ENCODE measurements at regions not wholly inside any gene's neighbourhood (a gene's known extent, or its start where the extent isn't known, plus 50 kb on each side); places are given as distances from the start of the nearest gene placed in this dataset.

DNA sequence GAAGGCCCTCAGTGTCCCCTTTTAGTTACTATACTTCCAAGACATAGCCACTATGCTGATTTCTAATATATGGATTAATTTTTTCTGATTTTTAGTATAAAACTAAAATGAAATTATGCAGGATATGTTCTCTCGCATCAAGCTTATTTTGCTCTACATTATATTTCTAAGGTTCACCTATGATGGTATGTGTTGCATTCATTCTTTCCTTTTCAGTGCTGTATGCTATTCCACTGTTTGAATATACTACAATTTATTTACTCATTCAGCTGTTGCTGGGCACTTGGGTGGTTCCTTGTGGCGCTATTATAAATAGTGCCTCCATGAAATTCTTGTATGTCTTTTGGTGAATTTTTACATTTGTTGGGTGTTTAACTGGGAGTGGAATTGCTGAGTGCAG, 230.3 kb downstream of the ATG4C start:
- no peak for TF ChIP-seq YY1 (IDR thresholded peaks at IDR 0.05; ENCODE audit: insufficient read depth, insufficient read length)
- TF ChIP-seq ZNF274 (IDR thresholded peaks at IDR 0.05; ENCODE audit: low read depth, low read length): no peak
- TF ChIP-seq SUZ12 (IDR thresholded peaks at IDR 0.05; ENCODE audit: extremely low read depth, insufficient read depth, insufficient read length): no peak

DNA sequence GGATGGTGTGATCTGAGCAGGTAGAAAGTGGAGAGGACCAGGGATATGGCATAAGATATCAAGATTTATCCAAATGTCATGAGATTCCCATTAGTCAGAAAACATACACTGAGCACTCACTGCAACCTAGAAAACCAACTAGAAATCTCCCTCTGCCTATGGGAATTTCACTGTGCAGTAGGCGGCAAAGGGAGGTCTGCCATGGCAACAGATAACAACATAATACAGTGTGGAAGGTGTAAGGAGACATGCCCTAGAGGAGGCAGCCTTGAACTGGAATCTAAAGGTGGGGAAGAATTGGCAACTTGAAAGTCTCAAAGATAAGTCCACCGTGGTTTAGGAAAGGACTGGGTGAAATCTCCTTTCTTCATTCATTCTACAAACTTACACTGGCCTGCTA, 238.4 kb downstream of the ATG4C start:
- Histone ChIP-seq H3K9me3 (ENCODE audit: insufficient read depth, low read length) (no peaks in the 10 kb centered on the region), H3K4me3 (ENCODE audit: insufficient read length, low read depth) (no peak overlapping the region), H3K36me3 (ENCODE audit: insufficient read depth, insufficient read length, low read length) (no peaks in the 10 kb centered on the region), H3K4me1 (ENCODE audit: insufficient read depth, insufficient read length) (no peaks in the 10 kb centered on the region), H3K27me3 (ENCODE audit: insufficient read depth, insufficient read length) (no peaks in the 10 kb centered on the region), H3K9ac (ENCODE audit: insufficient read length, low read depth) (no peak overlapping the region)
- no peak for DNase-seq (ENCODE audit: low read depth, low spot score)
- TF ChIP-seq ZNF274 (IDR thresholded peaks at IDR 0.05; ENCODE audit: low read depth, low read length) (no peak), YY1 (IDR thresholded peaks at IDR 0.05; ENCODE audit: insufficient read depth, insufficient read length) (no peak), SUZ12 (IDR thresholded peaks at IDR 0.05; ENCODE audit: extremely low read depth, insufficient read depth, insufficient read length) (no peak)

More for the DNA sequence above, 230.3 kb downstream of the ATG4C start:
- H3K27me3 ChIP-seq (ENCODE audit: insufficient read depth, insufficient read length): no peaks in the 10 kb centered on the region
- H3K36me3 ChIP-seq (ENCODE audit: insufficient read depth, insufficient read length, low read length): no peaks in the 10 kb centered on the region
- DNase-seq (ENCODE audit: low read depth, low spot score): no peak
- H3K4me1 ChIP-seq (ENCODE audit: insufficient read depth, insufficient read length): no peaks in the 10 kb centered on the region
- no peak overlapping the region for H3K9ac ChIP-seq (ENCODE audit: insufficient read length, low read depth)
- no peak overlapping the region for H3K4me3 ChIP-seq (ENCODE audit: insufficient read length, low read depth)
- no peaks in the 10 kb centered on the region for H3K9me3 ChIP-seq (ENCODE audit: insufficient read depth, low read length)

DNA sequence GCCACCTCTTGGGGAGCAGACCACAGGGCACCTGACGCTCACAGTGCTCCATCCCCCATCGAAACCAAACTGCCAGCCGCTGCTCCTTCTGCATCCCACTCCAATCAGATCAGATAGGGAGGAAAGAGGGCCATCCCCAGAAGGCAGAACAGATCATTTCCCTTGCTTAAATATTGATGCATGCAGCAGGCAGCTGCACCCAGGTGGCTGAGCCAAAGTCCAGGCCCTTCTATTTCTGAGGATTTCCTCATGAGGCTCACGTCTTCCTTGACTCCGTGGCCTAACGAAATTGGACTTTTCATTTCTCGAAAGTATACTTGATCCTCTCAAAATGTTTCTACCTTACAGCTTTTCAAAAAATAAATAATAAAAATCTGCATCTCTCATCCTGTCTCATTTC, 239.2 kb downstream of the ATG4C start:
- TF ChIP-seq SUZ12 (IDR thresholded peaks at IDR 0.05; ENCODE audit: extremely low read depth, insufficient read depth, insufficient read length) (no peak), YY1 (IDR thresholded peaks at IDR 0.05; ENCODE audit: insufficient read depth, insufficient read length) (no peak), ZNF274 (IDR thresholded peaks at IDR 0.05; ENCODE audit: low read depth, low read length) (no peak)

DNA sequence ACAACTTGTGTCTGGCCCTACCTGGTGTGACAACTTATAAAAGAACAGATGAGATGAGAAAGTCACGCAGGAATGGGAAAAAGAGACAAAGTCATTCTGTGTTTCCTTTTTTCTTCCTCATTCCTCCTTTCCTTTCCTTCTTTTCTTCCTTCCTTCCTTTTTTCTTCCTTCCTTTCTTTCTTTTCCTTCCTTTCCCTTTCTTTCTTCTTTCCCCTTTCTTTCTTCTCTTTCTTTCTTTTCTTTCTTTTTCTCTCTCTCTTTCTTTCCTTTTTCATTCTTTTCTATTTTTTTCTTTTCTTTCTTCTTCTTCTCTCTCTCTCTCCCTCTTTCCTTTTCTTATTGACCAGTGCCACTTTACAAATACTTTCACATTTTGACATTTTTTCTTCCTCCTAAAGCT, 239.7 kb downstream of the ATG4C start:
- Histone ChIP-seq H3K9ac (ENCODE audit: insufficient read length, low read depth) (no peak overlapping the region), H3K27me3 (ENCODE audit: insufficient read depth, insufficient read length) (no peaks in the 10 kb centered on the region), H3K4me3 (ENCODE audit: insufficient read length, low read depth) (no peak overlapping the region), H3K36me3 (ENCODE audit: insufficient read depth, insufficient read length, low read length) (no peaks in the 10 kb centered on the region), H3K9me3 (ENCODE audit: insufficient read depth, low read length) (no peaks in the 10 kb centered on the region), H3K4me1 (ENCODE audit: insufficient read depth, insufficient read length) (peaks cover 4% of the 10 kb centered on the region)
- DNase-seq (ENCODE audit: low read depth, low spot score): no peak
- TF ChIP-seq ZNF274 (IDR thresholded peaks at IDR 0.05; ENCODE audit: low read depth, low read length): no peak
- TF ChIP-seq SUZ12 (IDR thresholded peaks at IDR 0.05; ENCODE audit: extremely low read depth, insufficient read depth, insufficient read length): no peak
- no peak for TF ChIP-seq YY1 (IDR thresholded peaks at IDR 0.05; ENCODE audit: insufficient read depth, insufficient read length)

More for the DNA sequence above, 239.2 kb downstream of the ATG4C start:
- H3K9me3 ChIP-seq (ENCODE audit: insufficient read depth, low read length): no peaks in the 10 kb centered on the region
- DNase-seq (ENCODE audit: low read depth, low spot score): no peak
- H3K27me3 ChIP-seq (ENCODE audit: insufficient read depth, insufficient read length): no peaks in the 10 kb centered on the region
- H3K4me1 ChIP-seq (ENCODE audit: insufficient read depth, insufficient read length): no peaks in the 10 kb centered on the region
- H3K9ac ChIP-seq (ENCODE audit: insufficient read length, low read depth): no peak overlapping the region
- H3K36me3 ChIP-seq (ENCODE audit: insufficient read depth, insufficient read length, low read length): no peaks in the 10 kb centered on the region
- H3K4me3 ChIP-seq (ENCODE audit: insufficient read length, low read depth): no peak overlapping the region

DNA sequence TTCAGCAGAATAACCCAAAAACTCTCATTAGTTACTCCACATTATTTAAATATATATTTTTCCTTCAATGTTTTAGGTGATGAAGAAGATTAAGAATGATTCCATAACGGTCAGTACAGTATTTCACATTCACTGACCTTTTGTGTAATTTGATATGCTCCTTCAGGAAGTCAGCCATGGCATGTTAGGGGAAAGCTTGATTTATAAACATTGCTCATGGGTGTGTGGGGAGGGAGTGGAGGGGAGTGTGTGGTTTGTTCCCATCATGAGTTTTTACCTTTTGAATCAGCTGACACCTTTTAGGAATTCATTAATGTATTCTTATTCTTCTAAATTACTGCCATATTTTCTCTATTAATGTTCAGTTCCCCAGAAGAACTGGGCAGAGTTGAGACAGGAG, 240.2 kb downstream of the ATG4C start:
- Histone ChIP-seq H3K27me3 (ENCODE audit: insufficient read depth, insufficient read length) (no peaks in the 10 kb centered on the region), H3K9ac (ENCODE audit: insufficient read length, low read depth) (no peak overlapping the region), H3K36me3 (ENCODE audit: insufficient read depth, insufficient read length, low read length) (no peaks in the 10 kb centered on the region), H3K4me3 (ENCODE audit: insufficient read length, low read depth) (no peak overlapping the region), H3K4me1 (ENCODE audit: insufficient read depth, insufficient read length) (peaks cover 5% of the 10 kb centered on the region), H3K9me3 (ENCODE audit: insufficient read depth, low read length) (peaks cover 3% of the 10 kb centered on the region; the same call in 1 of the 2 replicates)
- TF ChIP-seq ZNF274 (IDR thresholded peaks at IDR 0.05; ENCODE audit: low read depth, low read length): no peak
- no peak for TF ChIP-seq YY1 (IDR thresholded peaks at IDR 0.05; ENCODE audit: insufficient read depth, insufficient read length)
- no peak for TF ChIP-seq SUZ12 (IDR thresholded peaks at IDR 0.05; ENCODE audit: extremely low read depth, insufficient read depth, insufficient read length)
- no peak for DNase-seq (ENCODE audit: low read depth, low spot score)

DNA sequence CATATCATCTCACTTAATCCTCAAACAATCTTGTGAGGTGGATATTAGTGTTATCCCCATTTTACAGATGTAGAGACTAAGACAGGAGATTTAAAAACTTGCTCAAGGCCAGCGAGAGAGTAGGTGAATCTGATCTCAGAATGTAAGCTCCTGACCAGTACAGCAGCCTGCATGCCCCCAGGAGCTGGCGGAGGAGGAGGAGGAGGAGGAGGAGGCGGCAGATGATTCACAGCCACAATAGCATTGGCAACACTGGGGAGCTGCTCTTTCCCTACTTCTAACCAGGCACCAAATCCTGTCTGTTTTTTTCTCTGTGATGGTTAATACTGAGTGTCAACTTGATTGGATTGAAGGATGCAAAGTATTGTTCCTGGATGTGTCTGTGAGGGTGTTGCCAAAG, 243.2 kb downstream of the ATG4C start:
- Histone ChIP-seq H3K4me1 (ENCODE audit: insufficient read depth, insufficient read length) (peaks cover 5% of the 10 kb centered on the region), H3K27me3 (ENCODE audit: insufficient read depth, insufficient read length) (no peaks in the 10 kb centered on the region), H3K4me3 (ENCODE audit: insufficient read length, low read depth) (no peak overlapping the region), H3K36me3 (ENCODE audit: insufficient read depth, insufficient read length, low read length) (no peaks in the 10 kb centered on the region), H3K9ac (ENCODE audit: insufficient read length, low read depth) (no peak overlapping the region), H3K9me3 (ENCODE audit: insufficient read depth, low read length) (peaks cover 11% of the 10 kb centered on the region; the same call in 1 of the 2 replicates)
- no peak for DNase-seq (ENCODE audit: low read depth, low spot score)
- TF ChIP-seq SUZ12 (IDR thresholded peaks at IDR 0.05; ENCODE audit: extremely low read depth, insufficient read depth, insufficient read length) (no peak), YY1 (IDR thresholded peaks at IDR 0.05; ENCODE audit: insufficient read depth, insufficient read length) (no peak), ZNF274 (IDR thresholded peaks at IDR 0.05; ENCODE audit: low read depth, low read length) (no peak)

DNA sequence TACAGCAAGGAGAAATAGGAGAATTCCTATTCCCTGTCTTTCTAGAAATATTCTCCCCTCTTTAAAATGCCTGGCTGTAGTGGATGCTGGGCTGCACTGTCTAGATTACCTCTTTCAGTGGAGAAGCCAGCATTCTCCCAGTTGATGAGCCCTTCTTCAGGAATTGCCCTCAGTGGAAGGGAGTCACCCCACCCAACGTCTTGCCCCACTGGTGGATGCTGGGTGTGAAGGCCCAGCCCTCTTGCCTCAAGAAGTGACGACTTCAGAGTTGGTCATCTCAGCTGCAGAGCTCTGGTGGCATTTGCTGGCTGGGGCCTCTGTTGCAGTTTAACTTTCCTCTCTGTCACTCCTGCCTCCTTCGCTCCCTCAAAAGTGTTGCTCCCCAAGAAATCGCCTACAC, 248.2 kb downstream of the ATG4C start:
- H3K9me3 ChIP-seq (ENCODE audit: insufficient read depth, low read length): peaks cover 11% of the 10 kb centered on the region; the same call in 1 of the 2 replicates
- H3K9ac ChIP-seq (ENCODE audit: insufficient read length, low read depth): no peak overlapping the region
- no peak overlapping the region for H3K4me3 ChIP-seq (ENCODE audit: insufficient read length, low read depth)
- no peak for TF ChIP-seq ZNF274 (IDR thresholded peaks at IDR 0.05; ENCODE audit: low read depth, low read length)
- TF ChIP-seq YY1 (IDR thresholded peaks at IDR 0.05; ENCODE audit: insufficient read depth, insufficient read length): no peak
- no peak for TF ChIP-seq SUZ12 (IDR thresholded peaks at IDR 0.05; ENCODE audit: extremely low read depth, insufficient read depth, insufficient read length)
- H3K4me1 ChIP-seq (ENCODE audit: insufficient read depth, insufficient read length): peaks cover 5% of the 10 kb centered on the region
- no peaks in the 10 kb centered on the region for H3K27me3 ChIP-seq (ENCODE audit: insufficient read depth, insufficient read length)
- no peaks in the 10 kb centered on the region for H3K36me3 ChIP-seq (ENCODE audit: insufficient read depth, insufficient read length, low read length)
- no peak for DNase-seq (ENCODE audit: low read depth, low spot score)

Data from NT2/D1 (cell line).